ENCODE measurements at regions not wholly inside any gene's neighbourhood (a gene's known extent, or its start where the extent isn't known, plus 50 kb on each side); places are given as distances from the start of the nearest gene placed in this dataset.
A peak's percentile ranks its signal among the peaks of the same experiment; 100 is the strongest.

GRCh38 chr2:149747456-149747855, 159.9 kb upstream of the MMADHC start:
- no peak for TF ChIP-seq CTCF (IDR thresholded peaks at IDR 0.05; ENCODE audit: low read length, missing control alignments)
- DNase-seq (ENCODE audit: low read depth): no peak
- no peak overlapping the region for H3K4me3 ChIP-seq (replicated peaks; ENCODE audit: low read depth, low read length)

- no peak for TF ChIP-seq CTCF (IDR thresholded peaks at IDR 0.05; ENCODE audit: low read length, missing control alignments)
- no peak overlapping the region for H3K4me3 ChIP-seq (replicated peaks; ENCODE audit: low read depth, low read length)
- no peak for DNase-seq (ENCODE audit: low read depth)
Observed at GRCh38 chr2:149745396-149746230, 158.0 kb upstream of the MMADHC start.

GRCh38 chr2:149744865-149745264, 157.3 kb upstream of the MMADHC start:
- no peak overlapping the region for H3K4me3 ChIP-seq (replicated peaks; ENCODE audit: low read depth, low read length)
- DNase-seq (ENCODE audit: low read depth): peak; percentile 65
- TF ChIP-seq CTCF (IDR thresholded peaks at IDR 0.05; ENCODE audit: low read length, missing control alignments): no peak

GRCh38 chr2:149743842-149744448, 156.4 kb upstream of the MMADHC start:
- TF ChIP-seq CTCF (IDR thresholded peaks at IDR 0.05; ENCODE audit: low read length, missing control alignments): no peak
- no peak overlapping the region for H3K4me3 ChIP-seq (replicated peaks; ENCODE audit: low read depth, low read length)
- DNase-seq (ENCODE audit: low read depth): peak; percentile 85

GRCh38 chr2:149741646-149742045, 154.1 kb upstream of the MMADHC start:
- no peak for TF ChIP-seq CTCF (IDR thresholded peaks at IDR 0.05; ENCODE audit: low read length, missing control alignments)
- DNase-seq (ENCODE audit: low read depth): peak; percentile 86
- H3K4me3 ChIP-seq (replicated peaks; ENCODE audit: low read depth, low read length): no peak overlapping the region

- no peak for DNase-seq (ENCODE audit: low read depth)
- no peak overlapping the region for H3K4me3 ChIP-seq (replicated peaks; ENCODE audit: low read depth, low read length)
- TF ChIP-seq CTCF (IDR thresholded peaks at IDR 0.05; ENCODE audit: low read length, missing control alignments): no peak
Observed at GRCh38 chr2:149740490-149740889, 152.9 kb upstream of the MMADHC start.
